ES-I3 (cell line): ENCODE measurements at regions not wholly inside any gene's neighbourhood (a gene's known extent, or its start where the extent isn't known, plus 50 kb on each side); places are given as distances from the start of the nearest gene placed in this dataset.
"Not testable (repeated sequence)": the region's sequence is repeated elsewhere in the genome, so short reads cannot be mapped to it uniquely, and the experiment has no call there.

ENCODE experiments used
- H3K36me3 ChIP-seq: 2 replicates; pipeline ENCODE4 v1.6.1; 2013; ENCODE audit warnings: mild to moderate bottlenecking, low read length, control low read depth, moderate library complexity; ENCODE audit not compliant: insufficient read depth
- H3K4me1 ChIP-seq: 2 replicates; pipeline ENCODE4 v1.6.1; 2013; ENCODE audit warnings: mild to moderate bottlenecking, control low read depth, low read length; ENCODE audit not compliant: insufficient read depth
- H3K9ac ChIP-seq: 2 replicates; pipeline ENCODE4 v1.6.1; 2013; ENCODE audit warnings: low read depth, mild to moderate bottlenecking, low read length, moderate library complexity
- H3K9me3 ChIP-seq: 2 replicates; pipeline ENCODE4 v1.6.1; 2013; ENCODE audit warnings: mild to moderate bottlenecking, low read length, moderate library complexity; ENCODE audit not compliant: control insufficient read depth, insufficient read depth

GRCh38 chrX:3838754-3839153 is 125.3 kb upstream of the PRKX start:
- not testable (repeated sequence) for H3K36me3 ChIP-seq, H3K9me3 ChIP-seq, H3K9ac ChIP-seq, H3K4me1 ChIP-seq

GRCh38 chrX:3837958-3838643 is 124.7 kb upstream of the PRKX start:
- not testable (repeated sequence) for H3K36me3 ChIP-seq, H3K4me1 ChIP-seq, H3K9ac ChIP-seq, H3K9me3 ChIP-seq

GRCh38 chrX:3837211-3837610 is 123.8 kb upstream of the PRKX start:
- H3K9ac ChIP-seq, H3K36me3 ChIP-seq, H3K4me1 ChIP-seq, H3K9me3 ChIP-seq: not testable (repeated sequence)

- not testable (repeated sequence) for H3K4me1 ChIP-seq, H3K9ac ChIP-seq, H3K9me3 ChIP-seq, H3K36me3 ChIP-seq
These were observed 120.5 kb upstream of the PRKX start for GRCh38 chrX:3833761-3834542.

GRCh38 chrX:3830020-3830419 is 116.6 kb upstream of the PRKX start:
- not testable (repeated sequence) for H3K9ac ChIP-seq, H3K9me3 ChIP-seq, H3K36me3 ChIP-seq, H3K4me1 ChIP-seq

- H3K9me3 ChIP-seq, H3K36me3 ChIP-seq, H3K4me1 ChIP-seq, H3K9ac ChIP-seq: not testable (repeated sequence)
These were observed 115.6 kb upstream of the PRKX start for GRCh38 chrX:3829041-3829531.

GRCh38 chrX:3828378-3829040 is 115.1 kb upstream of the PRKX start:
- not testable (repeated sequence) for H3K9me3 ChIP-seq, H3K4me1 ChIP-seq, H3K36me3 ChIP-seq, H3K9ac ChIP-seq

- H3K9me3 ChIP-seq, H3K9ac ChIP-seq, H3K36me3 ChIP-seq, H3K4me1 ChIP-seq: not testable (repeated sequence)
These were observed 110.6 kb upstream of the PRKX start for GRCh38 chrX:3824008-3824407.

- H3K4me1 ChIP-seq, result 0 out of 2 replicates have a peak, but pooled peaks cover 8% of the 10 kb centered on the region
- no peak overlapping the region for H3K9ac ChIP-seq
- no peaks in the 10 kb centered on the region for H3K9me3 ChIP-seq
- H3K36me3 ChIP-seq, result no peaks in the 10 kb centered on the region; the same call in 1 of the 2 replicates
These were observed 106.7 kb upstream of the PRKX start for GRCh38 chrX:3820167-3820566.

- H3K36me3 ChIP-seq, H3K4me1 ChIP-seq, H3K9ac ChIP-seq, H3K9me3 ChIP-seq: not testable (repeated sequence)
These were observed 104.0 kb upstream of the PRKX start for GRCh38 chrX:3817480-3817879.

- H3K9me3 ChIP-seq, result no peaks in the 10 kb centered on the region
These were observed 102.6 kb upstream of the PRKX start for GRCh38 chrX:3815896-3816664.

GRCh38 chrX:3811331-3812311 is 98.2 kb upstream of the PRKX start:
- H3K9me3 ChIP-seq, result no peaks in the 10 kb centered on the region
- peaks cover 4% of the 10 kb centered on the region; the same call in 1 of the 2 replicates for H3K4me1 ChIP-seq
- H3K9ac ChIP-seq, result no peak overlapping the region; the same call in 1 of the 2 replicates
- no peaks in the 10 kb centered on the region; the same call in 1 of the 2 replicates for H3K36me3 ChIP-seq

More at GRCh38 chrX:3815896-3816664, 102.6 kb upstream of the PRKX start:
- peaks cover 10% of the 10 kb centered on the region; the same call in 1 of the 2 replicates for H3K4me1 ChIP-seq
- H3K9ac ChIP-seq, result peak overlapping the region; percentile 57
- H3K36me3 ChIP-seq, result no peaks in the 10 kb centered on the region; the same call in 1 of the 2 replicates

GRCh38 chrX:3807906-3808305 is 94.5 kb upstream of the PRKX start:
- no peaks in the 10 kb centered on the region for H3K36me3 ChIP-seq
- H3K9ac ChIP-seq, result no peak overlapping the region
- no peaks in the 10 kb centered on the region for H3K9me3 ChIP-seq
- H3K4me1 ChIP-seq, result peaks cover 2% of the 10 kb centered on the region; the same call in 1 of the 2 replicates
